ENCODE measurements at regions not wholly inside any gene's neighbourhood (a gene's known extent, or its start where the extent isn't known, plus 50 kb on each side); places are given as distances from the start of the nearest gene placed in this dataset.
"Not testable (repeated sequence)": the region's sequence is repeated elsewhere in the genome, so short reads cannot be mapped to it uniquely, and the experiment has no call there.

- not testable (repeated sequence) for TF ChIP-seq CTCF (IDR thresholded peaks at IDR 0.05); ZFX (IDR thresholded peaks at IDR 0.05; ENCODE audit: borderline replicate concordance)
Observed at GRCh38 chr21:9697751-9698150, 823.6 kb upstream of the TPTE start.
